CD4-positive, alpha-beta T cell treated with Interleukin-17A for 1 hour (primary cell): ENCODE measurements at regions not wholly inside any gene's neighbourhood (a gene's known extent, or its start where the extent isn't known, plus 50 kb on each side); places are given as distances from the start of the nearest gene placed in this dataset.

Experiments used
- DNase-seq: peaks from one replicate; pipeline ENCODE4 v3.0.0-alpha.2; 2020

GRCh38 chr3:171956705-171957104 is 82.7 kb upstream of the FNDC3B start:
- no peak for DNase-seq

GRCh38 chr3:171959532-171960089 is 79.8 kb upstream of the FNDC3B start:
- DNase-seq: no peak

DNA sequence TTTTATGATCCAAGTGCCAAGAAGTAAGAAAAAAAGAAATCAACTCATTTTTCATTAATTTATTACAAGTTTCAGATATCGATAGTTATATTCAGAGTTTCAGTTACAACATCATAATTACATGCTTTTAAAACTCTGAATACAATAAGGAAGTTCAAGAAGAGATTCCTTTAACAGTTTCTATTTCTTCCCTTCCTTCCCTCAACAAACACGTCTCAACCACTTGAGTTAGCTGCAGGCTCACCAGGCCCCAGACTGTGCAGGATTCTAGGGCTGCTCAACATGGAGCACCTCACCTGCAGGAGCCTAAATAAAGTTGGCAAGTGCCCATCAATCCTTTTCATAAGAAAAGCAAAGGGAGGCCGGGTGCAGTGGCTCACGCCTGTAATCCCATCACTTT is 79.2 kb upstream of the FNDC3B start:
- no peak for DNase-seq

GRCh38 chr3:171962137-171962720 is 77.1 kb upstream of the FNDC3B start:
- DNase-seq: no peak

DNA sequence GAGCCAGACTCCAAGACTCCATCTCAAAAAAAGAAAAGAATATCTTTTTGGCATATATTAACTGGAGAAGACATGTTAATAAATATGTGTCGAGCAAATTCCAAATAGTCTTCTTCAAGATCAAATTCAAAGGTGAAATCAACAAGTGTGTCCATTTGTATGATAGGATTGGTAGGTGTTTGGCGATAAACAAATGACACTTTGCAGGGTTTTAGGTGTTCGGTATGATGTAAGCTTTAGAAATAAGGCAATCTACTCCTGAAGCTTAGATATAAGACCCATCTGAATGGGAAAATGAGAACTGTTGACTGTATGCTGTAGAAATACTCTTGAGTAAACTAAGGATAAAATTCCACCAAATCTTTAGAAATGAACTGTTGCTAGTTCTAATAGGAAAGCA is 75.8 kb upstream of the FNDC3B start:
- no peak for DNase-seq

DNA sequence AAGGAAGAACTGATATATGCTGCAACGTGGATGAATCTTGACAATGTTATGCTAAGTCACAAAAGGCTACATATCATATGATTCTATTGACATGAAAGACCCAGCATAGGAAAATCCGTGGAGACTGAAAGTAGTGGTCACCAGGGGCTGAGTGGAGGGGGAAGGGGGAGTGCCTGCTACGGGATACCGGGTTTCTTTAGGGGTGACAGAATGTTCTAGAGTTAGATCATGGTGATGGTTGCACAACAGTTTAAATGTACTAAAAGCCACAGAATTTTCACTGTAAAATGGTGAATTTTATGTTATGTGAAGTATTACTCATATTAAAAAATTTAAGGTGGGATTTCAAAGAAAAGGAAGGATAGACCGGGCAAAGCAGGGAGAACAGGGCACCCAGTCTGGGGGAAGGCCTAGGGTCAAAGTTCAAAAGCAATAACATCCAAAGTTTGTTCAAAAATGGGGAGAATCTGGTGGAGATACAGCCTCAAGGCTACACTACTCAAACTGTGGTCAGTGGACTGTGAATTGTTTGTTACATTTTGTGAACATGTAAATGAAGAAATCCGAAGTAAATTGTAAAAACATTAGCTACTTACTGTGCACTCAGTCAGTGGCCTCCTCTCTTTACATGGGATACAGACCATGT is 74.2 kb upstream of the FNDC3B start:
- no peak for DNase-seq

- no peak for DNase-seq
These were observed 72.7 kb upstream of the FNDC3B start for GRCh38 chr3:171966533-171967136.

GRCh38 chr3:171967137-171967783 is 72.1 kb upstream of the FNDC3B start:
- no peak for DNase-seq

DNA sequence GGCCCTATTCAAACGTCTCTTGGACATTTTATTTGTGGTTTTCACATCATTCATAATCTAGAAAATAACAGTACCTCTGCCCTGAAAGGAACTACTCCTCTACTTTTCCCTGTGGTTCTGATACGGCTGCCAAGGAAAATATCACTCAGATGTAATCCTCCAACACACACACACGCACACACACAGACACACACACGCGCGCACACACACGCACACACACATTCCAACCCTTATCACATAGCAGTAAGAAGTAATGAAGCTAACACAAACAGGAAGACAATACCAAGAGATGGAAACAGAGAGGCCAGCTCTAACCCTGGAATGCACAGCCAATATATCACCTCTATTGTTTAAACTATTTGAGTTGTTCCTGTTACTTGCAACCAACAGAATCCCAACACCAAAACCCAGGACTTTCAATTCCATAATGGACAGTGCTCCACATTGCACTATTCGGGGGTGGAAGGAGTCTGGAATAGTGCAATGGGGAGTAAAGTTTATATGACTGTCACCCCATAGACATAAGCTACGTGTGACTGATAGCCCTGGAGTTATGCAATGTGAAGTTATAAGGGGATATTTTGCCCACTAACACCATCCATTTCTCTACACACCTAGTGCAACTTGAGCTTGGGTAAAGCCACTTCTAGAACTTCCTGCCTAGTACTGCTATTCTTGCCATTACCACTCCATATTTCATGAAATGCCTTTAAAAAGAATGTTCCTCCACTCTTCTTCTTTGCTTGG is 71.3 kb upstream of the FNDC3B start:
- DNase-seq: no peak

- no peak for DNase-seq
These were observed 69.0 kb upstream of the FNDC3B start for GRCh38 chr3:171970301-171970788.

DNA sequence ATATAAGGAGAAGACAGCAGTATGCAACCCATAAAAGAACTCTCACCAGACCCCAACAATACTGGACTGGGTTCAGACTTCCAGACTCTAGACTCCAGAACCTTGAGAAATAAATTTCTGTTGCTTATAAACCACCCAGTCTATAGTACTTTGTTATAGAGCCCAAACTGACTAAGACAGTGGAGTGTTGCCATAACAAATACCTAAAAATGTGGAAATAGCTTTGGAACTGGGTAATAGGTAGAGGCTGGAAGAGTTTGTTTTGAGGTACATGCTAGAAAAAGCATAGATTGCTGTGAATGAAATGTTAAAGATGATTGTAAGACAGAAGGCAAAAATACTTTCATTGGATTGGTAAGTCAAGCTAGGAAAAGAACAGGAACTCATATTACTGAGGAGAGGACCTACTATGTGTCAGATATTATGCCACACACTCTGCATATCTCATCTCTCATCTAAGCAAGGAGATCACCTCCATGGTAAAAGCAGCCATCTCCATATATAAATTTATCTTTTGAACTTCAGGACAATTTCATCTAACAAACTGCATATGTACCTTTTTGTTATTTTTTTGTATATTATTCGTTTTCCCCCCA is 67.4 kb upstream of the FNDC3B start:
- no peak for DNase-seq

- DNase-seq: no peak
These were observed 66.5 kb upstream of the FNDC3B start for GRCh38 chr3:171972871-171973348.

DNA sequence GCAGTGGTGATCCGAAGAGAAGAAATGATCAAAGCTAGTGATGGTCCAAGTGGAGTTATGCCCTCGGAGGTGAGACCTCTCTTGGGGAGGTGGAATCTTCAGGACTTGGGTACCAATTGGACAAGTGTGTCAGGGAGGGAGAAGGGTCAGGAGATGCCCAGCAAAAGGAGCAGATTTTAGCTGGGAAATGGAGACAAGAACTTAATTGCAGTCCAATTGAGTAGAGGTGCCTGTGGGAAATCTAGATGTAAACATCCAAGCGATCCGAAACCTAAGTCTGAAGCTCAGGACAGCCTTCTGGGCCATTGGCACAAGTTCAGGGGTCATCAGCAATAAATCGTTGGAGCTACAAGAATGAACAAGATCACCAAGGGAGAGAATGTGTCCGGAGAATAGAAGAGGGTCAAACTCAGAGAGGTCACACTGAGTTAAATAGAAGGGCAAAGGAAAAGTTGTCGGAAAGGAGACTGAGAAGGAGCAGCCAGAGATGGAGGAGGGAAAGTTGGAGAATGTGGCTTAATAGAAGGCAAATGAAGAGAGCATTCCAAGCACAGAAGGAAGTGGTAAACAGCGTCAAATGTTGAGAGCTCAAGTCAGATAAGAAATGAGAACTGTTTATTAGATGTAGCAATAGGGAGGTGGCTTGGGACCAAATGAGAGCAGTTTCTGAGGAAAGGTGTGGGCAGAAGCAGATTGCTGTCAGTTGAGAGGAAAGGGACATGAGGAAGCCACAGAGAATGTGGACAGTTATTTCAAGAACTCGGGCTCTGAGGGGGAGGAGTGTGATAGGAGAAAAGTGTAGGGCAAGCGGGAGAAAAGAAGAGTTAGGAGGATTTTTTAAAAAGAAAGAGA is 64.2 kb upstream of the FNDC3B start:
- no peak for DNase-seq

GRCh38 chr3:171976526-171976925 is 62.9 kb upstream of the FNDC3B start:
- no peak for DNase-seq

DNA sequence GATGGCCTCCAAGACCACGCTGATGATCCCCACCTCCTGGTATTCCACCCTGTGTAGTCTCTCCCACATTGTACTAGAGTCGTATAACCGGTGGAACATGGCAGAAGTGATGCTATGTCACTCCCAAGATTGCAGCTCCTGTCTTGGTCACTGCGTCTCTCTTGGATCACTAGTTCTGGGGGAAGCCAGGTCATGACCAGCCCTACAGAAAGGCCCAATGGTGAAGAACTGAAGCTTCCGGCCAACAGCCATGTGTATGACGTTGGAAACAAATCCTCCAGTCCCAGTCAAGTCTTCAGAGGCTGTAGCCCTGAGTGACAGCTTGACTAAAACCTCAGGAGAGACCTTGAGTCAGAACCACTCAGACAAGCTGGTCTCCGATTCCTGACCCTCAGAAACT is 61.9 kb upstream of the FNDC3B start:
- DNase-seq: no peak

- no peak for DNase-seq
These were observed 61.5 kb upstream of the FNDC3B start for GRCh38 chr3:171977860-171978259.

GRCh38 chr3:171978390-171978789 is 61.0 kb upstream of the FNDC3B start:
- DNase-seq: no peak

DNA sequence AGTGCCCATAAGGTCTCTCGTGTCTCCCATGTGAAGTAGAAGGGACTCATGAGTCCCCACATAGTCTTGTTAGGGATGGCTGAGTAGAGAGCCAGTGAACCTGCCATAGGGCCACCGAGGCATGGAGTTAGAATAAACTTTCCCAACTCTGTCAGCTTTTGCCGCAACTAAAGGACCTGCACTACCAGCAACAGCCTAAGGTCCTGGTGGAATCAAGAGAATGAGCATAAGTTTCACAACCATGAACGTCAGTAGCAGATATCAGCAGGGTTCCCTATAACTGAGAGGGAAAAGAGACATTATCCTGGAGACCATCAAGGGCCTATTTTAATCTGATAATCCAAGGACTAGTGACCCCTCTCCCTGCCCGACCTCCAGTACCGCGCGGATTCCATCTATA is 60.3 kb upstream of the FNDC3B start:
- no peak for DNase-seq

- peak; percentile 41 for DNase-seq
These were observed 58.7 kb upstream of the FNDC3B start for GRCh38 chr3:171980578-171981270.

GRCh38 chr3:171981271-171981605 is 58.1 kb upstream of the FNDC3B start:
- no peak for DNase-seq

GRCh38 chr3:171982828-171983227 is 56.5 kb upstream of the FNDC3B start:
- DNase-seq: no peak
